Stomach (tissue), 4 donors: ENCODE measurements at regions not wholly inside any gene's neighbourhood (a gene's known extent, or its start where the extent isn't known, plus 50 kb on each side); places are given as distances from the start of the nearest gene placed in this dataset.

ENCODE experiments used
- EP300 ChIP-seq: sonication (generic); formaldehyde crosslinking; IDR thresholded peaks from one replicate; pipeline ENCODE4 v1.6.1; 2017; ENCODE audit warnings: antibody characterized with exemption
- POLR2AphosphoS5 ChIP-seq, 3 donors: sonication (generic); formaldehyde crosslinking; IDR thresholded peaks; one replicate each; pipeline ENCODE4 v1.6.1; 2016; ENCODE audit warnings: antibody characterized with exemption in 3 of 3
- TF ChIP-seq, protein P1 (sequence below), 7 experiments: fragments of 450-650 bp in 4 of 7; fragments of 200-600 bp in 3 of 7; sonication (generic) in 3 of 7; IDR thresholded peaks; one replicate each; pipeline ENCODE4 v1.5.1; 2016 to 2019; ENCODE audit warnings: antibody characterized with exemption in 7 of 7, control low read depth in 2 of 7, mild to moderate bottlenecking in 1 of 7

- TF ChIP-seq POLR2AphosphoS5 (IDR thresholded peaks at IDR 0.05) (no peak), EP300 (no peak)
- TF ChIP-seq, protein P1, sequence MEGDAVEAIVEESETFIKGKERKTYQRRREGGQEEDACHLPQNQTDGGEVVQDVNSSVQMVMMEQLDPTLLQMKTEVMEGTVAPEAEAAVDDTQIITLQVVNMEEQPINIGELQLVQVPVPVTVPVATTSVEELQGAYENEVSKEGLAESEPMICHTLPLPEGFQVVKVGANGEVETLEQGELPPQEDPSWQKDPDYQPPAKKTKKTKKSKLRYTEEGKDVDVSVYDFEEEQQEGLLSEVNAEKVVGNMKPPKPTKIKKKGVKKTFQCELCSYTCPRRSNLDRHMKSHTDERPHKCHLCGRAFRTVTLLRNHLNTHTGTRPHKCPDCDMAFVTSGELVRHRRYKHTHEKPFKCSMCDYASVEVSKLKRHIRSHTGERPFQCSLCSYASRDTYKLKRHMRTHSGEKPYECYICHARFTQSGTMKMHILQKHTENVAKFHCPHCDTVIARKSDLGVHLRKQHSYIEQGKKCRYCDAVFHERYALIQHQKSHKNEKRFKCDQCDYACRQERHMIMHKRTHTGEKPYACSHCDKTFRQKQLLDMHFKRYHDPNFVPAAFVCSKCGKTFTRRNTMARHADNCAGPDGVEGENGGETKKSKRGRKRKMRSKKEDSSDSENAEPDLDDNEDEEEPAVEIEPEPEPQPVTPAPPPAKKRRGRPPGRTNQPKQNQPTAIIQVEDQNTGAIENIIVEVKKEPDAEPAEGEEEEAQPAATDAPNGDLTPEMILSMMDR (IDR thresholded peaks at IDR 0.05), result no peak
These were observed 319.1 kb downstream of the TOX3 start for GRCh38 chr16:52227851-52228250.
